Lung microvascular endothelial cell (primary cell): ENCODE measurements at regions not wholly inside any gene's neighbourhood (a gene's known extent, or its start where the extent isn't known, plus 50 kb on each side); places are given as distances from the start of the nearest gene placed in this dataset.

Experiments
- DNase-seq, 2 donors: peaks; one replicate each; pipeline versions ENCODE4 v3.0.0 to v3.0.0-alpha.2; 2010; ENCODE audit warnings: low read depth in 2 of 2

DNA sequence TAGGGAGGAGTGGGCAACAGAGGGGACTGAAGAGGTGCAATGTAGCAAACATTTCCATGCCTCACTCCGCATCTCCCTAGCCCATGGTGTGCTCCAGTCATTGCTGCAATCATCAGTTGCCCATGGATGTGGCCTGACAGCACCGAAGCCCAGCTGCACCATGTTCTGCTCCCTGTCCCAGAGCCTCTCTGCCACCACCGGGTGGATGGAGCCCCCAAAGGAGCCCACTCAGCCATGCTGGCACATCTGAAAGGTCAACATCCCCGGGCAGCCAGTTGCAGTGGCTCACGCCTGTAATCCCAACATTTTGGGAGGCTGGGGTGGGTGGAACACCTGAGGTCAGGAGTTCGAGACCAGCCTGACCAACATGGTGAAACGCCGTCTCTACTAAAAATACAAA, 336.4 kb upstream of the ZMIZ1 start:
- no peak for DNase-seq

DNA sequence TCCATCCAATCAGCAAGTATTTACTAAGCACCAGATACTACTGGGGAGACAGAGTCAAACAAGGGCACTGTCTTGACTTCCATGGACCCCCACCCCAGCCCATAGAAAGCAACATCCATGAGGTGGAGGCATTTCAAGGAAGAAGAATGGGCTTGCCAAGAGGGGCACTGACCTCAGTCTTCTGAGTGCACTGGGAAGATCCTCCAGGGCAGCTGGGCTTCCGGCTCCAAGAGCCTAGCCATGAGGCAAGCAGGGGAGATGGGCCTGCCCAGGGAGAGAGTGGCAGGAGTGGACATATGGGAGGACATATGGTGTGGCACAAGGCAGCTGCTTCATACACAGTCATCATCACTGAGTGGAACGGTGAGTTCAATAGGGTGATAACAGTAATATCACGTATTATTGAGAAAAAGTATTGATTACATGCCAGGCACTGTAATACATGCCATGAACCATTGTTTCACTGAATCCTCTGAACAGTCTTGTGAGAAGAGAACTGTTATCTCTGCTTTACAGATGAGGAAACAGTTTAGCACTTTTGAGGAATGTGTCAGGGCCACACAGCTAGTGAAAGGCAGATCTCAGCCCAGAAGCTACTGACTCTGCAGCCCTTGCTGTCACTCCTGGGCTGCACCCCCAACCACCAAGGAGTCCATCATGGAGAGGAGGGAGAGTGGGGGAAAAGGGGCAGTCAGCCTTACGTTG, 331.7 kb upstream of the ZMIZ1 start:
- DNase-seq: no peak

DNA sequence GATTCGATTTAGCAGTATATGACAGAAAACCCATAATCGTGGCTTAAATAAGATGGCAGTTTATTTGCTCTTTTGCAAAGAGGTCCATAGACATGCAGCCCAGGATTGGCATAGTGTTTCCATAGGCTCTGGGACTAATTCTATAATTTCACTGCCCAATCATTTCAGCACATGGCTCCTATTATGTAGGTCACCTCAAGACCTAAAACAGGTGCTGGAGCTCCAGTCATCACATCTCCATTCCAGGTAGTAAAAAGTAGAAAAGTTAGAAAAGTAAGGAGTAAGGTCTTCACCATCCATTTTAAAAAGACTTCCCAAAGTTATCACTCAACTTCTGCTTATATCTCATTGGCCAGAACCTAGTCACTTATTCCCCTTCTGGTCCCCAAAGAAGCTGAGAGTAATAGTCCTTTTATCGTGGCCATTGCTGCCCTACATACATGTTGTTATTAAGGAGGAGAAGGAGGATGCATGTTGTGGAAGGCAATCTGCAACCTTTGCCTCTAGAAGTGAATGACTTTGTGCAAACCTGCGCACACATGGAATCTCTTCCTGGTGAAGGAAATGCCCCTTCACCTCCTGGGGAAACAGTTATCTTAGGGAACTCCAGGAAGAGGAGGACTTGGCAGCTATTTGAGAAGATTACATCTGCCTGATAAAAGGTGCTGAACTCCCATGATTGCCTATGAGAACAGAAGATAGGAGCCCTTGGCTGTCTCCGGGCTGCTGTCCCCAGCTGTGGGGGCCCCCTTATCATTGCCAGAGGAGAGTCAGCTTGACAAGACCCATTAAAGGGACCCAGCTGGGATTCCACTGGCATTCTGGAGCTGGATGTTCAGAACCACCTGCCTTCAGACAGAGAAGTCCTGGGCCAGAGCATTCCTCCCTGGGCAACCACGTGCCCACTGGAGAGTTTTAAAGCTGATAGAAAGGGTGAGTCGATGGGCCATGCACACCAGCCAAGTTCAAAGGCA, 330.6 kb upstream of the ZMIZ1 start:
- DNase-seq: no peak

DNA sequence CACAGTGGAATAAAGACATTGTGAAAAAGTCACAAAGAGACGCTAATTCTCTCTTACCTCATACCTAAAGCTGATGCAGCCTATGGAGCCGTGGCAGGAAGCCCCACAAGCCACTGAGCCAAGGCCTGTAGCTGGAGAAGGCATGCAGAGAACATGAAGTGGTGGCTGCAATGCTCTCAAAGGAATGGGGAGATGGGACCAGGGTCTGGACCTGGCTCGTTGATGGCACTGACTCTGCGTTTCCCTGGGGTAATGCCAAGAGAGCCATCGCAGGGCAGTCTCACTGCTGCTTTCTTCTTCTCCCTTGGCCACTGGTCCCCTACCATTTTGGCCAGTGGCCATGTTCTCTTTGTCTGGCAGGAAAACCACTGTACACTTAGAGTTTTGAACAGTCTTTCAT, 329.9 kb upstream of the ZMIZ1 start:
- DNase-seq: no peak

DNA sequence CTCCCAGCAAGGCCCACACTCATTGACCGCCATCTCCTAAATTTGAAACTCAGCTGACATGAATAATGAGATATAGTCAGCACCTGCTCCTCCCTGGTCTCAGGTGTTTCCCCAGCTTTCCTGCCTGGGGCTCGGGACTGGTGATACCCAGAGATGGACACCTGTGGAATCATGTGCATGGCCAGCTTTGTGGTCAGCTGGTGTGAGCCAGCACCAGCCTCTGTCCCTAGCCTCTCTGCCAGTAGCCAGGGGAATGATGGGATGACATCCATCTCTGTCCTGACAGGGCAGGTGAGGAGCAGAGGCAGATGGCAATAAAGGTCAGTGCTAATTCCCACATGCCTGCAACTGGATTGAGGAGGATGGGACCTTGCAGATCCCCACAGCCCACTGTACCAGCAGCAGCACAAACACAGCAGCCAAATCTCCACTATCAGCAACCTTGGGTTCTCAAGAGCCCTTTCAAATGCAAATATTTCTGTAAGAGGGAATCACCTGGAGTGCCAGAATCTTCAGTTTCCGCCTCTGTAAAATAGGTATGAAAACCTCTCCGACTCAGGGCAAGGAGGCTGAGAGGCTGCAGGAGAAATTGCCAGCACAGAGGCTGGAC, 329.2 kb upstream of the ZMIZ1 start:
- no peak for DNase-seq

DNA sequence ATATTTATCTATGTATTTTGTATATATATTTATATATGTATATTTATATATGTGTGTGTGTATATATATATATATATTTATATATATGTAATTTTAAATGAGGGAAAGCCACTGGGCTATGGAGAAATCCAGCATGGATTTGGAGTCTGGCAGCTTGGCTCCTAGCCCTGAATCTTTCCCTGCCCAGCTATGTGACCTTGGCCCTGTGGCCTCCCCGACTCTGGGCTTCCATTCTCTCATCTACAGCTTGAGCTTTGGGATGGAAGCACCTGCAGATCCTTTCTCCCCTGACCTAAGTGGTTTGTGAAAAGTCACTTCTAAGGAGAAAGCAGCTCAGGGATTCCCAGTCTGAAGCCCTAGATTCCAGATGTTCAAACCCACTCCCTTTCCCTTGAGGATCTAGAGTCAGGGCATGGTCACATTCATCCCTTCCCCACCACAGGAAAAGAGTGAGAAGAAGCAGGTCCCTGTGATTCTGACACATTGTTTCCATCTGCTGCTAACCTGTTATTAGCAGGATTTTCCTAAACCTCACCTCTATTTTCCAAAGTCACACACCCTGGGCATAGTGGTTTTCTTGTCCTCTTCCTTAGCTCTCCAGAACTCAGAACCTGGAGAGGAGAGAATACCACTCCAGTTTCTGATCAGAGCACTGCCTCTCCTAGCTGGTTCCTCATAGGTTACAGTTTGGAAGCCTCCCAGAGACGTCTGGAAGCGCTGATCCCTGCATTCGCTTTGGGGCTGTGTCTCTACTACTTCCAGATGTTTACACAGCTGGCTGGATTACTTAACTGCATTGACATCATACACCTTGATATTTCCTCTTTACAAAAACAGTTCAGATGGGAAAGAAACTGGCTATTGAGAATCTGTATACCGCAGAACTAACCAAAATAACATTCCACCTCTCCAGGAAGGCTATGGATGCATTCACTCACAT, 327.5 kb upstream of the ZMIZ1 start:
- DNase-seq: no peak

DNA sequence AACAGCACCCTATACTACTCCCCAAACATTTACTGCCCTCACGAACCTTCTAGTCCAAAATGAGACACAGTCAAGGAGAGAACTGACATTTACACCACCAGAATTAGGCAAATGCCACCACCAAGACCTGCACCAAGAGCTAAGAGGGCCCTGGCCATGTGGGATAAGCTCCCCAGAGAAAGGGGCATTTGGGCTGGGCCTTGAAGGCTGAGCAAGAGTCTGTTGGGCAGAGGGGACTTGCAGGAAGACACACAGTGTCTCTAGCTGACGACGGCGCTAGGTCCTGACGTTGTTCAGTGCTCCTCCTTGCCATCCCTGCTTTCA, 326.4 kb upstream of the ZMIZ1 start:
- no peak for DNase-seq

DNA sequence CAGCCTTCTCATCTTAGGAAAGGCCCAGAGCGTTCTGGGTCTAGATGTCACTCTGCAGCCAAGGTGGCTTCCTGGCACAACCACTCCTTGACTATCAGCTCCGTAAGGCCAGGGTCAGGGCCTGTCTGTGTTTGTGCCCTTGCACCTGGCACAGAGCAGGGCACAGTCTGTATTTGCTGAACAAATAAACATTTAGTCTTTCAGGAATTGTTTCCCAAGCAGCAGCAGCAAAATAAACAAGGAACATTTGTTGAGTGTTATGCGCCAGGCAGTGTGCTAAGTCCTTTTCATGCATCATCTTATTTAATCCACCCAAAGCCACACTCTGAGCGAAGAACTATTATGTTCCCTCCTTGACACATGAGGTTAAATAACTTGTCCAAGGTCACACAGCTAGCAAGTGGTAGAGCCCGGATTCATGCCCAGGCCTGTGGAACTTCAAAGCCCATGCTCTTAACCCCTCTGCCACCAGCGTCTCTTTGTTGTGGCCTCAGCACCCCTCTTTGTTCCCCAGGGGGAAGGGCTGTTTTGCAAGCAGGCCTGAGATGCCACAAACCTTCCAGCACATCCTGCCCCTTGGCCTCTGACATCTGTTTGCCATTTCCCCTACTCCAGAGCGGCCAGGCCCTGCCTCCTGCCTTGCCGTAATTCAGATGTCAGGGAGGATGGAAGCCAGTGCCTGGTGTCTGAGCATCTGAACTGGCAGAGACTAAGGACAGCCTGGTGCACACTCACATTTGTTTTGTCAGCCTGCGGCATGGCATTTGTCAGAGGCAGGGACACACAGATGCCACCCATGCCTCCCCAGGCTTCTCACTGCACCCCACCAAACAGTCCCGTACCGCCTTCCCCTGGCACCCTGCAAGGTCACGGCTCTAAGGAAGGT, 325.8 kb upstream of the ZMIZ1 start:
- no peak for DNase-seq

DNA sequence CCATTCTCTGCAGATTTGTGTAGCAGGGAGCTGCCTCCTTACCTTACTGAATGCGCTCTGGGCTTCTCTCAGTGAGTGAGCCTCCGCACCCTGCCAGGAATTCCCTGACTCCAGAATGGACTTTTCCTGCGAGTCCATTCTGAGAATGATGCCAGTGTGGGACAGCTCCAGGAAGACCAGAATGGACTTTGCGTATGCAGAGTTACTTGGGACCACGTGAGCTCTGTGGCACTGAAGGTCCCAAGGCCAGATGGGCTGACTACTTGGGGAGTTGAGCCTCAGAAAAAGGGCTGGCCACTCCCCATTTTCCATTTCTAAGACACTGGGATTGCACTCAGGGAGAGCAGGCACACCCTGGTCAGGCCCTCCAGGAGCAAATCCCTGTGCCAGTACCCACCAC, 324.7 kb upstream of the ZMIZ1 start:
- DNase-seq: no peak

DNA sequence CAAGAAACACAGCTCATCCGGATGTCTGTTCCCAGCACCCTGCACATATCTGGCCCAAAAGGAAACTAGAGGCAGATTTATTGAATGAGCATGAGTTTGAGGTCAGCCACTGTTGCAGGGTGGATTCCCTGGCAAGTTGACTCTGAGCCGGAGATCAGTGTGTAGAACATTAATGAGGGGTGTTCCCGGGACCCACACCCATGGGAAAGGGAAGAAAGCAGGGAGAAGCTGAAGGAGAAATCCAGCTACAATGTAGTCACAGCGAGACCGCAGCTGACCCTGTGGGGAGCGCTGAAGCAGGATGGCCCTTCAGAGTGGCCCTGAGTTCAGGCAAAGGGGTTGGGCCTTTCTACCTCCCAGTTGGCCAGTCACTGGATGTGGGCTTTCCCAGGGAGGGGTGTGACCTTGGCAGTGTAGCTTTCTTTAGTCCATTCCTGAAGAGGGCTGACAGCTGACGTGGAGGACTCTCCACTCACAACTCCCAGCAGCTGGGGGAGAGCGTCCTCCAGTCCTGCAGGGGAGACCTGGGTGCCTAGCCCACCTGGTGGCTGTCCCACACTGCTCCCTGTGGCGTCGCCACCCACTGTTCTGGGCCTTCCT, 324.2 kb upstream of the ZMIZ1 start:
- peak in 1 of 2 donors; percentile 31 for DNase-seq

DNA sequence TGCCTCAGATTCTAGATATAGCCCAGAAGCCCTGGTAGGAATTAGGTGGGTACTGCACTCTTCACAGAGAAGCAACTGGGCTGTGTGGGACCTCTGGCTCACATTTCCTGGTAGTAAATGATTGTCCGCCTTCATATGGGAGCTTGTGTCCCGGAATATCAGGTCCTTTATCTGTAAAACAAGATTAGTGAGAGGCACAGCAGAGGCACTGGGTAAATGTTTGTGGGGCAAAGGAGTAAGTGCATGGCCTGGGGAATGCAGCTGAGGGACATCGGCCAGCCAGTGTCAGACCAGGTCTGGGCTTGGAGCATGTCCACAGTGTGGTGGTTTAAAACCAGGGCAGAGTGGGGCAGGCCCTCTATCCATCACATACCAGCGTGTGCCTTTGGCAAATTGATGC, 323.3 kb upstream of the ZMIZ1 start:
- DNase-seq: no peak

DNA sequence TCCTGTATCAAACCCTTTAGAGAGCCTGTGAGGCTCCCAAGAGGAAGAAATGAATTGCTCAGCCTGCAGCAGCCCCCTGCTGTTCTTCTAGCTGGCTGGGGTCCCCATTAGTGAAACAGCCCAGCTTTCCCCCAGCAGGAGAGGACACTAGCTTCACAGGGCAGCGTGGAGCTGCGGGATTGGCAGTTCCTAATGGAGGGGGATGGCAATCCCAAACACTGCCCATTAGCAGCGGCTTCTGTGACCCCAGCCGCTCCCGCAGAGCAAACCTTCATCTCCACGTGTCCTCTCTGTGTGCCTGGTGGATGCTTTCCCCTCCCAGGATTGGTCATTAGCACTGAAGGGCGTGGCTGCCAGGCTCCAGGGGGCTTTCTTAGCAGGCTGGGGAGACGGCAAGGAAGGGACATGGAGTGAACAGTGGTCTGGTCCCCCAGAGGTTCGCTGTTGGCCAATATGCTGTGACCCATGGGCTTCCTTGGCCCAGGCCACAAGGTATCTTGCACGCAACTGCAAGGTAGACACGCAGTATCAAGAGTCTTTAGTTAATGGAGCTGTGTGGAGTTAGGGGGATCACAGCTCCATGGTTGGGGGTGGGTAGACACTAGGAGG, 322.5 kb upstream of the ZMIZ1 start:
- DNase-seq: no peak

DNA sequence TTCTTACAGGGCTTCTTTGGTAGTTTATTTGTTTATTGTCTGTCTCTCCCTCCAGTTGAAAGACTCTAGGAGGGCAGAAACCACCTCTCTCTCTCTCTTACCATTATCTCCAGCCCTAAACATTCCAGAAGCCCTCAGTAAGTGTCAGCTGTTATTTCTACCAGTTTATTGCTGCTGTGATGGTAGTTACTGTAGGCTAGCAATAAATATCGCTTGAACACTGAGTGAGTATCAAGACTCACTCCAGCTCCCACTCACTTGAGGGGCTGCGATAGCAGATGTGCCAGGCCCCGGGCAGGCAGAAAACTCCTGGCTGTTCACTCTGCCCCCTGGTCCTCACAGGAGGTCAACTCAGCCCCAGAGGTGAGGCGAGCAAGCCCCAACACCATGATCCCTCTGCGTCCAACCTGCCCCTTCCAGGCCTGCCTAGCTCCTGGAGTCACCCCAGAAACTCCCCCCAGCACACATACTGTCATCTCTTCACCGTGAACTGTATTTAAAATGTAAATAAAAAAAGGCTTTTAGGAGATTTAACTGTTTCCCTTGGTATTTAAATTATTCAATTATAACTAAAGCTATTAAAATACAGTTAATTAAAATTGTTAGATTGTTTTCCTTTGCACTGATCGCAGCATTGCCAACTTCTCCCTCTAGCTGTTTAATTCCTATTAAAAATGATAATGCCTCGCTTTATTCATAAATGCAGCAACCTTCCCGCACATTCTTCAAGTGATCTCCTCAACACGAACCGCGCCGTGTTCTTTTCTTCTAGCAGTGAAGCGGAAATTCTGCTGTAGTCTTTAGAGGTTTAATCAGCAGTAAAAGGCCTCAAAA, 321.1 kb upstream of the ZMIZ1 start:
- no peak for DNase-seq

DNA sequence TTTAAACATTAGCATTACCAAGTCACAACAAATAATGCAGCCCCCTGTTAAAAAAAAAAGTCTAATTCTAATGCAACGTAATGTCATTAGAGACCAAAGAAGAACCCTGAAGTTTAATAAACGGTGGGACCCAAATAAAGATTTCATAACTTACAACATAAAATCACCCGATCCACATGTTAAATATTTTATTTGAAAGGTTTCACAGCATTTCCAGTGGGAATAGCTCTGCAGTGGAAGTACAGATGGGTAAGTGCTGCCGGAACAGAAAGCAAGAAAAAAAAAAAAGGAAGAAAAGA, 320.6 kb upstream of the ZMIZ1 start:
- DNase-seq: no peak

DNA sequence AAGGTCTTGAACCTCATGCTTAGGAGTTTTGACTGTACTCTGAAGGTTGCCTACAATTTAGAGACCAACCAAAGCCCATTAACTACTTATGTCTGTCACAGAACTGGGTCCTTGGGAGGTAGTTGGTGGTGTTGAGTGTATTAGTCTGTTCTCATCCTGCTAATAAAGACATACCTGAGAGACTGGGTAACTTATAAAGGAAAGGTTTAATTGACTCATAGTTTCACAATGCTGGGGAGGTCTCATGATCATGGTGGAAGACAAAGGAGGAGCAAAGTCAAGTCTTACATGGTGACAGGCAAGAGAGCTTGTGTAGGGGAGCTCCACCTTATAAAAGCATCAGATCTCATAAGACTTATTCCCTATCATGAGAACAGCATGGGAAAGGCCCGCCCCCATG, 319.6 kb upstream of the ZMIZ1 start:
- no peak for DNase-seq

DNA sequence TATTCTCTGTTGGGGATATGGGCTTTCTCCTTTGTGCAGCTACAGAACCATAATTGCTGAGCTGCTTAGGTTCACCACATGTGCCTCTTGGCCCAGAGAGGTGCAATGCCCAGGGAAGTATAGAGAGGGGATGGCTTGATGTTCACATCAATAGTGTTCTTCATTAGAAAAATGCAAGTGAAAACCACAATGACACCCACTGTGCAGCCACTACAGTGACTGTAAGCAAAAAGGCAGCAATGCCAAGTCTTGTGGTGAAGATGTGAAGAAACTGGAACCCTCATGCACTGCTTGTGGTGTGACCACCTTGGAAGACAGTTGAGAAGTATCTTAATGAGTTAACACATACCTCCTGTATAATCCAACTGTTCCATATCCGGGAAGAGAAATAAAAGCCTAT, 318.9 kb upstream of the ZMIZ1 start:
- no peak for DNase-seq

DNA sequence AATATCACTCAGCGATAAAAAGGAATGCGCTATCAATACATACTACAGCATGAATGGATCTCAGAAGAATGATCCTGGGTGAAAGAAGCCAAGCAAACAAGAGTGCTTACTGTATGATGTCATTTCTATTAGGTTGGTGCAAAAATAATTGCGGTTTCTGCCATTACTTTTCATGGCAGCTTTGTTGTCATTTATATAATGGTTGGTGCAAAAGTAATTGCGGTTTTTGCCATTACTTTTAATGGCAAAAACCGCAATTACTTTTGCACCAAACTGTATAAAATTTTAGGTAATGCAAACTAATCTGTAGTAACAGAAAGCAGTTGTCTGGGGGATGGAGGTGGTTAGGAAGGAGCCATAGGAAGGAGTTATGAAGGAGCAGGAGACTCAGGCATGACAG, 318.3 kb upstream of the ZMIZ1 start:
- DNase-seq: no peak

DNA sequence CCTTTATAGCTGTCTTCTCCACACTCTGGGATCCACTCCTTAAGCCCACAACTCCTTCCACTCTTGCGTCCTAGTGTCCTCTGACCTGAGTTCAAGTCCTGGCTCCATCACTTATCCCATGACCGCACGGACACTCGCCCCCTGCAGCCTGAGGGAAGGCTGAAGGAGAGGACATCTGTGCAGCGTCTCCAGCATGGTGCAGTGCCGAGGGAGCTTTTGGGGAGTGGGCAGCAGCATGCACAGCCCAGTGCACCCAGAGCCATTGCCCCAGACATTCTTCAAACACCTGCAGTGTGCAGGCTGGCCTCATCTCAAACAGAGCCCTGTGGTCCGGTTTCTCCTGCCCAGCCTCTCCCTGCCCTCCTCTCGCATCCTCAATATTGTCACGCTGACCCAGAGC, 317.1 kb upstream of the ZMIZ1 start:
- no peak for DNase-seq

DNA sequence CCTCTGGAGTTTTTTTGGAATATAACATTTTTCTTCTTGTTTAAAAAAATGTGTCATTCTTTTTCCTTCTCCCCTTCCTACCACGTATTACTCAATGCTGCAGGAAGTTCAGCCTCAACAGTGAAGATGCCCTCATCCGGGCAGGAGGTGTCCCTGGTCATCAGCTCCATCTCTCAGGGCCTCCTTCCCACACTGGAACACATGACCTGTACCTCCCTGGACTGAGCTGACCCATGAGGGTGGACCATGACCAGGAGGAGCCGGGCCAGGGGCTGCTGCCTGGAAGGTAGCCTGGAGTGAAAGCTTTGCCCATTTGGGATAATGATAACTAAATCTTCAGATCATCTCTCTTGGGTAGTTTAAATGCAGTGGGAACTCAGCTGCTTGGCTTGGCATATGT, 316.5 kb upstream of the ZMIZ1 start:
- DNase-seq: no peak
